ENCODE measurements at regions not wholly inside any gene's neighbourhood (a gene's known extent, or its start where the extent isn't known, plus 50 kb on each side); places are given as distances from the start of the nearest gene placed in this dataset.
"Not testable (repeated sequence)": the region's sequence is repeated elsewhere in the genome, so short reads cannot be mapped to it uniquely, and the experiment has no call there.

DNA sequence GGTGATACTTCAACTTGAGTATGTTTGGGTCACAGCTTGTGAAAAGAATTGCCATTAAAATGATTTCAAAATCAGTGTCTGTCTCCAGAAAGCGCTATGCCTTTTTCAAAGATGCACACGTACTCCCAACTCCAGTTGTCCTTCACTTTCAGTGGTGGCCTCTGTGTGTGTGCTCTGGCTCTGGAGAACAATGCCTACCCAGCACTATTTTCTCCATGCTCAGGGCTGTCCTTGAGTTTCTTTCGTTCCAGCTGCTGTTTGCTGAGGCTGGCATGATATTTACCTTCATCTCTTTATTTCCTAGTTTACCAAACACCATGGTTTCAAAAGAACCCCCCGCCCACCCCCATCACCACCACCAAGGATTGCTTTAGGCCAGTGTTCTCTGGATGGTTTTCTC lies 136.8 kb downstream of the QRSL1 start:
- DNase-seq: no peak

DNA sequence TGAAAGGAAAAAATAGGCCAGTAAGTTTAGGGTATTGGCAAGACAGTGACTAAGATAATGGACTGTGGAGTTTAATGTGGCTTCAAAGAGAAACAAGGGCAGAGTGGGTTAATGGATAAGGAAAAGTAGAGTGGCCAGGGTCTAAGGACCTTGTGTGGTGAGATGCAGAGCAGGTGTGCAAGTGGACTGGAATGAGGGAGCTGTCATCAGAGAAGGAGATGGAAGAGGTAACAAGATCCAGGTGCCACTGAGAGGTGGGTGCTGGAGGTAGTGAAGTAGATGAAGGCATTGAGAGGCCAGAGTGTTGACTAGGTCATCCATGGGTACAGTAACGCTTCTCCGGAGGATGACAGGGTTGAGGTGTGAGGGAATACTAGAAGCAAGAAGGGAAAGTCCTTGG lies 136.1 kb downstream of the QRSL1 start:
- no peak for DNase-seq

- DNase-seq: no peak
These were observed 135.1 kb downstream of the QRSL1 start for GRCh38 chr6:106764353-106764980.

DNA sequence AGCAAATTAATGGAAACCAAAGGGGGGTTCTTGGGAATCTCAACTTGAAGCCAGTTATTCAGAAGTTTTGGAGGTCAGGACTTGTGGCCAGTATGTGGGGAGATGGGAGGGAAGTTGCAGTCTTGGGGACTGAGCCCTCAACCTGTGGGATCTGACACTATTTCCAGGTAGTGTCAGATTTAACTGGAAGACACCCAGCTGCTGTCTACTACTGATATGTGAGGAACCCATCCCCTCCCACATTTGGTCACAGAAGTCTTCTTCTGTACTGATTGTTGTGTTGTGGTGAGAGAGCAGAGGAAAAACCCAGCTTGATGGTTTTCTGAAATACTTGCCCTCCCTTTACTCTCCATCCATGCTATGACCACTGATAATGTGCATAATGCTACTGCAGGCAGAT lies 134.0 kb downstream of the QRSL1 start:
- DNase-seq: no peak

- DNase-seq: peak; percentile 27 to 46
These were observed 131.8 kb downstream of the QRSL1 start for GRCh38 chr6:106761160-106761559.

DNA sequence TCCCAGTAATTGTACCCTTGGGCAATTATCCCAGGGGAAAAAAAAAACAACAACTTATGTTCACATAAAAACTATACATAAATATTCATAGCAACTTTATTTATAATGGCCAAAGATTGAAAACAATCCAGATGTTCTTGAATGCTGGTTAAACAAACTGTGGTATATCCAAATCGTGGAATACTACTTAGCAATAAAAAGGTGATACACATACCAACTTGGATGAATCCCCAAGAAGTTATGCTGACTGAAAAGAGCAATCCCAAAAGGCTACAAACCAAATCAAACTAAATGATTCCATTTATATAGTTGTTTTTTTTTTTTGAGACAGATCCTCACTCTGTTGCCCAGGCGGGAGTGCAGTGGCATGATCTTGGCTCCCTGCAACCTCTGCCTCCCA lies 129.7 kb downstream of the QRSL1 start:
- DNase-seq: no peak

DNA sequence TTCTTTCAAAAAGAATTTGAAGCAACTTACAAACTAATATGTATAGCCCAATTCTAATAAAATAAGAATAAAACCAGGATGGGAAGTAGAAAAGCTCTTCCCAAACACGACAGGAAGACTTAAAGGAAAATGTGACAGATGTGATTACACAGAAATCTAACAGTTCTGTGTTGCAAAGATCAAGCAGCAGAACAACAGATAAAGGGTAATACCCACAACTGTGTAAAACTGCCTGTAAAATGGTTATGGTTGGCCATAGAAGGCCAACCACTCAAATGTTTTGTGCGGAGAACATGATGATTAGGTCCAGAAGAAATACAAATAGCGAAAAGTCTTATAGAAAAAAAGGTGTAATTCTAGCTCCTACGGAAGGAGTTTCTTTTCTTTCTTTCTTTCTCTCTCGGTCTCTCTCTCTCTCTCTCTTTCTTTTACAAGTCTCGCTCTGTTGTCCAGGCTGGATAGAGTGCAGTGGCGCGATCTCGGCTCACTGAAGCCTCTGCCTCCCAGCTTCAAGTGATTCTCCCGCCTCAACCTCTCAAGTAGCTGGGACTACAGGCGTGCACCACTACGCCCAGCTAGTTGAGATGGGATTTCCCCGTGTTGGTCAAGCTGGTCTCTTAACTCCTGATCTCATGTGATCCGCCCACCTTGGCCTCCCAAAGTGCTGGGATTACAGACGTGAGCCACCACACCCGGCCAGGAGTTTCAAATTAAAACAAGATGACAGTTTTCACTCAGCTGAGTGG lies 128.5 kb downstream of the QRSL1 start:
- no peak for DNase-seq

DNA sequence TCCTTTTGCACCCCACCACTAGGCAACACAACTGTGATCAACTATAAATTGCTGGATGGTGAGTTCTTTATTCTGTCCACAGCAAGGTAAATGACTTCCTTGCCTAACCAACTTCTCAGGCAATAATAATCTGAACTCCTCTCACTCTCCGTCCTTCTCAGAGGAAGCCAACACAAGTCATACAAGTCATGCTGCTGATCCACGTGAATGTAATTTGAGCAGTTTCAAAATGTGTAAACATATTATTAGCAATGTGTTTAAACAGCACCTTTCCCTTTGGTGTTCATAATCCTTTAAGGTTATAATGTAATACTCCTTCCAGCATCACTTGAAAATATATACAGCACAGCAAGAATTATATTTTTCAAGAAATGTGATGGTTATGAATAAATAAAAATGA lies 127.9 kb downstream of the QRSL1 start:
- DNase-seq: no peak

- no peak for DNase-seq
These were observed 124.8 kb downstream of the QRSL1 start for GRCh38 chr6:106754215-106754614.

- no peak for DNase-seq
These were observed 123.3 kb downstream of the QRSL1 start for GRCh38 chr6:106752641-106753040.

DNA sequence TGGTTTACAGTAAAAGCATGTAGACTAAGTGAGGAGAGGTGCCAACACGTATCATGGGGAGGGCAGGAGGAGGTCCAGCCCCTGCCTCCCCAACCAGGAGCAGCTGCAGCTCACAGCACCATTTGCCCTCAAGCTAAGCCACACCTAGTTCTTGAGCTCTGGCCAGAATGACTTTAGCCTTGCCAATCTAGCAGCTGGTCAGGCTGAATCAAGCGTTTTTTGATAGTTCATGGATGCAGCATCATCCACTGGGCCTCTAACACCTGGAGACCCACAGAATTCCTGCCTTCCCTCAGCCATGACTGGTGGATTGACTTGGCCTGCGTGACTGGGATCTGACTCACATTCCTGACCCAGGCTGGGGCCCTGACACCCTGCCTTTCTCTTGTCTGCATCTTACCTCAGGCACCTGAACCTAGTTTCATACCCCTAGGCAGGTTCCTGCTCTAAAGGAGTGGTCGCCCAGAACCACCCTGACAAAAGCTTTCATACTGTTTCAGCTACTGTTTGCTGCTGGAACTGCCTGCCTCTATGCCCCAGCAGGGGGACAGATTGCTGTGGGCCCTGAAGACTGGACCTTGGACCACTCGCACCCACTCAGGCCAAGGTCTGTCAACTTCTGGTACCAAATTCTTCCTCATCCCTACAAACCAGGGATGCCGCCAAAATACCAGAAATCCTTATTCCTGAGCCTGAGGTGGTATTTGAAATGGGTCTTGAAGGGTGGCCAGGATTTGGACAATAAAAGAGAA lies 122.3 kb downstream of the QRSL1 start:
- DNase-seq: no peak

DNA sequence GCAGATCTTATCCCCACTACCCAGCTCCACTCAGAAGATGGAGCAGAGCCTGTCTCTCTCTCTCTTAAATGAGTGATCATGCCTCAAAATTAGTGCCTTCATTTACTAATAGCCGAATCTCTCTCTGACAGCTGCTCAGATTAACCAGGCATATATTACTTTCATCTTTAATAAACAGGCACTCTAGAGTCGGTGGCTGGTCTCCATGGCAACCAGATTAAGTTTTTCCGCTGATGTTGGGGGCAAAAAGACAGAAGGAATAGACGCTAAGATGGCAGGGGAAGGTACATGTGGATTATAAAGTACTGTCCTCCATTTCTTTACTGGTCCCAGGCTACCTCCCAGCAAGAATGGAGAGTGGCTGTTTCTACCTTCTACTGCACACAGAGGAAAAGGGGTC lies 121.6 kb downstream of the QRSL1 start:
- DNase-seq: no peak

DNA sequence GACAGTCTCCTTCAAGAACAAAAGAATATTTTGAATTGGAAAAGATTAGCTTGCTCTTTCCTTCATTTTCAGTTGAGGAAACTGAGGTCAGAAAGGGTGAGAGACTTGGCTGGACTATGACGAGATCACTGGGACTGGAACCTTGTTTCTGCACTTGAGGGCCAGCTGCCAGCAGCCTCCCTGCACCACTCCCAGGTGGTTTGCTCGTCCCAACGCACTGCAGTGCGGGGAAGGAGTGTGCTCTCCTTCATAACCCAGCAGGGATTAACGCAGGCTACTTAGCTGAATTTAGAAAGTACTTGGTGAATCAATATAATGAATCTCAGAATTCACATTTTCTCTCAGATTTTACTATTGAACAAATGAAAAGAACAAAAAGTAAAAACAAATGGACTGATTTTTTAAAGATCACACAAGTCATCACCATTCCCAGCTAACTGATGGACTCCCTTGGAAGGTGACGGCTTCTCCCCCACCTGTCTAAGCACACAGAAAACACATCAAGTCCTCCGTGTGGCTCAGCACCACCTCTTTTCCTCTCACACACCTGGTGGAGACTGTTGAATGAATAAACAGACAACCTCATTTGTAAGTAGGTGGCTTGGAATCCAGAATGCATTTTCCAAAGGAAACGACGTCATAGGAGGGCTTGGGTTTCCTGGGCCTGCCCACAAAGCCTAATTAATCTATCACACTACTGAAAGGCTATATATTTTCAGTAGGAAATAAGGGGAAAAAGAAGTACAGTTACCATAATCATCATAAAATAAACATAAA lies 121.0 kb downstream of the QRSL1 start:
- DNase-seq: no peak

- no peak for DNase-seq
These were observed 120.2 kb downstream of the QRSL1 start for GRCh38 chr6:106749609-106750008.

GRCh38 chr6:106748547-106749207 lies 119.3 kb downstream of the QRSL1 start:
- DNase-seq: no peak

GRCh38 chr6:106747139-106747538 lies 117.8 kb downstream of the QRSL1 start:
- no peak for DNase-seq

- DNase-seq: no peak
These were observed 117.3 kb downstream of the QRSL1 start for GRCh38 chr6:106746652-106747051.

GRCh38 chr6:106745824-106746582 lies 116.6 kb downstream of the QRSL1 start:
- no peak for DNase-seq

DNA sequence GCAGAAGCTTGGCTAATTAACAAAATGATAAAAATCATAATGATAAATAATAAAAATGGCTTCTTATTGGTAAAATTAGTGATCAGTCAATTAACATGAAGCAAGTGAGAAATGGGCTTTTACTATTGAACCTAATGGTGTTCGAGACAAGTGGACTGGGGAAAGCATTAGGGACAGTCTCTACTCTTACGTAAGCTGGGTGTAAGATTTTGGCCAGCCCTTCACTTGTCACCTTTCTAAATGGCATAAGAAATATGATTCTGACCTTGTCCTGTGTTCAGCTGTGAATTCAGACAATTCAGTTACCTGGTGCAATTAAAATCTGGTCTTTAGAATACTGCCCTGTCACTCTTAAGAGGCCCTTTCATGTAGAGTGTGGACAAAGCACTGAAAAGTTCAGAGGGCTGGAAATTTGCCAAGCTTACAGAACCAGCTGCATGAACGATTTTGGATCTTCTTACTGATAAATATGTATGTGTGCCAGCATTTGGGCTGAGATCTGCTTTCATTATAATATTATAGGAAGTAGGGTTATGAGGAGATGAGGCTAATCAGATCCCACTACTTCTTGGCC lies 115.9 kb downstream of the QRSL1 start:
- no peak for DNase-seq

- DNase-seq: no peak
These were observed 115.4 kb downstream of the QRSL1 start for GRCh38 chr6:106744781-106745180.

- DNase-seq: not testable (repeated sequence)
These were observed 114.7 kb downstream of the QRSL1 start for GRCh38 chr6:106744029-106744428.

DNA sequence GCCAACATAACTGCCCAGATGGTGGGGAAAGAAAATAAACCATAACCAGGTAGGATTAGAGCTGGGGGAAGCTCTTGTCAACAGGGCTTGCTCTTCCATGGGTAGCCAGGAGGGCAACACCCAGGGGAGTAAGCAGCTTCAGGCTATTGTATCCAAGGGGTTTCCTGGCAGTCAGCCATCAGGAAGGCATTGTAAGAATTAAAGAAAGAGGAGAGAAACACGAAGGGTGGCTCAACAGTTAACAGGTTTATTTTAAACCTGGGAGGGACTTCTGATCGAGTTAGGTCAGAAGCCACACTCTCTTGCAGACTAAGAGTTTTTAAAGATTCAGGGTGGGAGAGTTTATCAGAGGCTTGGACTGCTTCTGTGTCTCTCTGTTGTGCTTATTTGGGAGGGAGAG lies 114.2 kb downstream of the QRSL1 start:
- DNase-seq: no peak

Data from AML-193 (cell line).